Fibroblast of peridontal ligament (primary cell): ENCODE measurements at regions not wholly inside any gene's neighbourhood (a gene's known extent, or its start where the extent isn't known, plus 50 kb on each side); places are given as distances from the start of the nearest gene placed in this dataset.

Experiments used
- DNase-seq: peaks from one replicate; pipeline ENCODE4 v3.0.0-alpha.2; 2010; ENCODE audit errors: extremely low read depth

DNA sequence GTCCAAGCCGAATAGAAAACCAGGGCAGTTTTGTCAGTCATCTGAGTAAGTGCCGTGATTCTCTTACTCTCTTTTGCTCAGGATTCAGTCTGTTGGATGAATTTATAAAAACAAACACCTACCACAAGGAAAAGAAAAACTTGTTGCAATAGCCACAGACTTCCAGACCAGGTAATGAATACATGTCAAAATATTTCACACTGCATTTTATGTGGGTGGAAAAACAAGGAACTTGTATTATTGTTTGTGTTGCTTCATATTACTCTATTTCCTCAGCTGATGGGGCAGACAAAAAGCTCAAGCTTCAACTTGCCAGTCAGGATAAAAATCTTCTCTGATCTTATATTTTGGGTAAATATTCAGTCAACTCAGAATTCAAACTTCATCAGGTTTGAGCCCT lies 1125.7 kb downstream of the NLGN4Y start:
- no peak for DNase-seq

DNA sequence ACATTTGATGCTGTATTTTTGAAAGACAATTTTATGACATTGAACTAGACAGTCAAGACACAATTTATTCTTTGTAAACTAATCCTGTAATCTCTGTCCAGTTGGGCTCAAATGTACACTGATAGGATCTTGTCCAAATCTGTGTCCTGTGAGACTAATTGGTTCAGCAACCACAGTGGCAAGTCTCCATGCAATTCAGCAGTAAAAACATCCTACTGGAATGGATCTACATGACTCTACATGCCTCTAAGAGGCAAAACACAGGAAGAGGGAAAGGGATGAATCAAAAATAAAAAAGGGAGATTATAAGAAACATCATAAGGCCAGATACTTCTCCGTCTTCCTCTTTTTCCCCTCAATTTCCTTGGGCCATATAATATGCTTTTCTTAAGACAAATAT lies 1164.2 kb downstream of the NLGN4Y start:
- no peak for DNase-seq

DNA sequence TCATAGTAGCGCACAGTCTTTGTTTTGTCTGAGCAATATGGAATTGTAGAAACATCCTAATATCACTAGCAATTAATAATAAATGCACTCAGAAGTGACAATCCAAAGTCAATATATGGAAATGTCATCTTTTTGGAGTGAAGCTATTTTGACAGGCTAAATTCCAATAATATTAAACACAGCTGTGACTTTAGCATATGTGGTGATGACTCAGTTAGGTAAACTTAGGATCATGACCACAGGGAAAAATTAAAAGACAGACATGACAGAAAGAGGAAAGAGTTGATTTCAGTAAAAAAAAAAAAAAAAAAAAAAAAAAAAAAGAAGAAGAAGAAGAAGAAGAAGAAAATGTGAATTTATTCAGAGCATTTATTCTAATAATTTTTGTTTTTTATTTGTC lies 1165.7 kb downstream of the NLGN4Y start:
- no peak for DNase-seq

DNA sequence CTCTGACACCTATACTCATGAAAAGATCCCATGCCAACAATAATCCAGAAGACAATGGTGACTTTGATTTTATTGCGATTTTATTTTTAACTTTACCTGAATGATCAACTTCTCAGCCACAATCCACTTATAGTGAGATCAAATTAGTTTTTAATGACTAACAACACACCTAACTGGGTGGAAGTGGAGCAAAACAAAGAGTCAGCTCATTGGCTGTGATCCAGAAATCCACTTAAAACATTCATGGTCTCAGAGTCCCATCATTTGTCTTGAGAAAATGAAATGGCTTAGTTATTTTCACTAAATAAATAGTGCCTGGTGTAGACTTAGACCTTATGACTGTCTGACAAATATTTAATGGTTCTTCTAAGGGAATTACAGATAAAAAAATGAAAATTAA lies 1177.8 kb downstream of the NLGN4Y start:
- no peak for DNase-seq

DNA sequence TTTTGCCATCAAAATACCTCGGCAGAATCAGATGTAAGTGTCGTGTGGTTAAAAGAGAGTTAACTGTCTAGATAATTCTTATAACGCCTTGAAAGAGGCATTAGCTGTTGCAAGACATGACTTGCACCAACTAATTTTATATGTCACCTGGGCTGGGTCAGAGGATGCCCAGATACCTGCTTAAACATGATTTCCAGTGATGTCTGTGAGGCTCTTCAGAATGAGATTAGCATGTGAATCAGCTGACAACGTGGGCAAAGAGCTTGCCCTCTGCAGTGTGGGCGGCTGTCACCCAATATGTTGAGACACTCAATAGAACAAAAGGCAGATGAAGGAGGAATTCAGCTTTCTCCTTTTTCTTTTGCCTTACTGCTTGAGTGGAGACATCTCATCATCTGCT lies 1180.6 kb downstream of the NLGN4Y start:
- no peak for DNase-seq

DNA sequence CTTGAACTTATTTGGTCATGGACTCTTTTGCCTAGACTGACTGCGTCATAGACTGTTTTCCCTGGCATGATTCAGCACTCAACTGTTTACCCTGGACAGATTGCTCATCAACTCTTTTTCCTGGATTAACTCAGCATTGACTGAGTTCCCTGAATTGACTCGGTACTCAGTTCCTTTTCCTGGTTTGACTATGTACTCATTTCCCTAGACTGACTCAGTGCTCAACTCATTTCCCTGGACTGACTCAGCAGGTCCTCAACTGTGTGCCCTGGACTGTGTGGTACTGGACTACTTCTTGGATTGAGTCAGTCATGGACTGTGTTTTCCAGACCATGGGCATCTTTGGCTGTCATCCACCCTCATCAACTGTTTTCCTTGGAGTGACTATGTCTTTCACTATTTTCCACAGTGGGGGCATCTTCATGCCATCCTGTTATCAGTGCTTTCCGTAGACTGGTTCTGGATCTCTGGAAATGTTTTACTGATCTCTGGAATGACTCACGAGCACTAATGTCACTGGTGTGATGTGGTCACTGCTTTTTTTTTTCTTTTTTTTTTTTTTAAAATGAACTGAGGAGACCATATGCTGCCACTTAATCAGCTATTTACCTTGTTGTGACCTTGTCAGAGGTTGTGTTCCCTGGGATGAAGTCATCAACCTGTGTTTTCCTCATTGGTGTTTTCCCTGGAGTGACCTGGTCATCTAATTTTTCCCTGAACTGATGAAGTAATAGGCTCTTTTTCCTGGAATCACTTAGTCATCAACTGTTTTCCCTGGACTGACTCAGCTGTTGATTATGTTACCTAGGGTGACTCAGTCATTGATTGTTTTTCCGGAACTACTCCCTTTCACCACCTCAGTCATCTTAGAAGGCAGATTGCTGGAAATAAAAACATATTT lies 1225.5 kb downstream of the NLGN4Y start:
- no peak for DNase-seq

DNA sequence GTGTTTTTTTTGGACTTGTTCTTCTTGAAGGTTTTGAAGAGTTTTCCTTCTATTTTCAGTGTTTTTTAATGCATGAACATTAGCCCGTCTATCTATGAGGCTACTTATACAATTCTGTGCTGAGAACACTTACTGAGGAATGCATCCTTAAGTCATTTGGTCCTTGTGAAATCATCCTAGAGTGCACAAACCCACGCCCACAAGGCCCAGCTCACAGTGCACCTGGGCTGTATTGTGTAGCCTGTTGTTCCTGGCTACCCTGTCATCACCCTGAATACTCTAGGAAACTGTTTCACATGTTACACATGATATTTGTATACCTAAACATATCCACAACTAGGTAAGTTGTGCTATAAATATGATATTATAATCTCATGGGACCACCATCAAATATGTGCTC lies 1226.7 kb downstream of the NLGN4Y start:
- no peak for DNase-seq

DNA sequence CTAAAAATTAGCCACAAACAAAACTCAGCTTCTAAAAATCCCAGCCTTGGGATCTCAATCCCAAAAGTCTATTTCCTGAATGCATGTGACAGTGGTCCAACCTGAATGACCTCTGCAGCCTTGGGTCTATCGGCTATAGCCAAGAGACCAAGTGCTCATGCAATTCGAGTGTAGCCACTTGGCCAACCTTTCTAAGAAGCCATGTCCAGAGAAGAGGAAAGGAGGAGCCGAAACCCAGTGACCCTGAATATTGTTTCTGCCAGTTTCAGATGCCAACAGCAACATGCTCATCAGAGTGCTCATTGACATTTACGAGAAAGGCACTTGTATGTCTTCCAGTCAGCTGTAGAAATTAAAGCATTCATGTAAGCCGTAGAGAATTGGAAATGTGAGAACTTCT lies 1231.9 kb downstream of the NLGN4Y start:
- DNase-seq, result no peak

DNA sequence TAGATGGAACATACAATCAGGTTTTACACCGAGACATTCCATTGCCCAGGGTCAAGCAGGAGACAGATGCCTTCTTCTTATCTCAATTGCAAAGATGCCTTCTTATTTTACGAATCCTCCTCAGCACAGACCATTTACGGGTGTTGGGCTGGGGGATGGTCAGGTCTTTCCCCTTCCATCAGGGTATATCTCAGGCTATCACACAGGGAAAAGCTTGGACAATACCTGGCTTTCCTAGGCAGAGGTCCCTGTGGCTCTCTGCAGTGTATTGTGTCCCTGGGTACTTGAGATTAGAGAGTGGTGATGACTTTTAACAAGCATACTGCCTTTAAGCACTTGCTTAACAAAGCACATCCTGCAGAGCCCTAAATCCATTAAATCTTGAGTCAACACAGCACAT lies 1249.2 kb downstream of the NLGN4Y start:
- no peak for DNase-seq

DNA sequence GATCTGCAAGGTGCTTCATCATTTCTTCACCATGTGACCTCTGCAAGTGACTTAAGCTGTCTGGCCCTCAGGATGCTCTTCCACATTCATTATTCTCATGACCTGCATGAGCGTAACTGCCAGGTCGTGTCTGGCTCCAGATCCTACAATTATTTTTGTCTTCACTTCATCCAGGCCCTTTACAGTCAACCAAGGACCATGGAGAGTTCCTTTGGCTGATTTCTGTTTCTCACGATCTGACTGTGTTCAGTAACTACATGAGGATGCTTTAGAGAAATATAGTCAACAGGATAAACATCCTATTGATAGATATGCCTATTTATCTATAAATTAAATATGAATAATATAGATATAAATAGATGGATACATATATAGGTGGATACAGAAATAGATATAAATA lies 1251.6 kb downstream of the NLGN4Y start:
- no peak for DNase-seq

DNA sequence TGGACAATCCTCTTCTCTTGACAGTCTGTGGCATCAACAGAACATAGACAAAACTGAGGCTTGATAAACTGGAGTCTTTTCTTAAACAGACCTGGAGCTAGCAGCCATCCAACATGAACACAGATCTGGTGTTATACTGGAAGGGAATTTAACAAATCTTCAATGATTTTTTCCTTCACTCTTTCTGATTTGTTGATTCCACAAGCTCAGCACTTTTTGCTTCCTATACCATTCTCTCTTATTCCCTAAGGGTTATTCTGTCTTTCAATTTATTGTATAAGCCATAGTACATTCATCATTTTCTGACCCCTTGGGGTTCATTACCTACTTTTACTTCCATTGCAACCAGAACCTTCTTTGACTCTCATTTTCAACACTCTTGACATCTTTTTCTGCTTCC lies 1255.6 kb downstream of the NLGN4Y start:
- no peak for DNase-seq

DNA sequence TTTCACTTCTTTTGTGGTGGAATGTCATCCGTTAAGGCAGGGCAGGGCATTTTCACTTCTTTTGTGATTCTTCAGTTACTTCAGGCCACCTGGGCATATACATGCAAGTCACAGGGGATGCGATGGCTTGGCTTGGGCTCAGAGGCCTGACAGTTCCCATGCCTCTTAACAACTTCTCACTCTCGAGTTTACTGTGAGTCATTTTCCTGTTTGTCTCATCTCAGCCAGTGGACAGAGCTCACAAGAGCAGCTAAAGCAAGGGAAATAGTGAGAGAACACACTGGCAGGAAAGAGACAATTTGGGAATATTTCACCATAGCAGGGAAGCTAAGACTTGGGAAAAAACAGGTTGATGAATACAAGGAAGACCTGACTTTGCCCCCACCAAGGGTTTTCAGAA lies 1275.7 kb downstream of the NLGN4Y start:
- no peak for DNase-seq

DNA sequence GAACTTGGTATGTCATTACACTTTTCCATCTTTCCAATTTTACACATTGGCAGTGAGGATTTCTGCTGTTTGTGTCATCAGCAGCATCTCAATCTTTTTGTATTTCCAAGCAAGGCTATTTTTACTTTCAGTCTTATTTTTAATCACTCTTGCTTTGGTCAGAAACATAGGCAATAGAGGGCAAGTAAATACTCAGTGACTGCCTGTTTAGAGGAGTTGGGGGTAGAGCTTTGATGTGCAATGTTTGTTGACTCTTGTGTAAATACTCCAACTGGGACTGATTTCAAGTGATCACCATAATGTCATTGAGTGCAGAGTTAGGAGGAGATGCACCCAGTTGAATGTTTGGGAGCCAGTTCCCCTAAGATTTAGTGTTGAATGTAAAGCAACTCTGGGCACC lies 1281.7 kb downstream of the NLGN4Y start:
- no peak for DNase-seq

DNA sequence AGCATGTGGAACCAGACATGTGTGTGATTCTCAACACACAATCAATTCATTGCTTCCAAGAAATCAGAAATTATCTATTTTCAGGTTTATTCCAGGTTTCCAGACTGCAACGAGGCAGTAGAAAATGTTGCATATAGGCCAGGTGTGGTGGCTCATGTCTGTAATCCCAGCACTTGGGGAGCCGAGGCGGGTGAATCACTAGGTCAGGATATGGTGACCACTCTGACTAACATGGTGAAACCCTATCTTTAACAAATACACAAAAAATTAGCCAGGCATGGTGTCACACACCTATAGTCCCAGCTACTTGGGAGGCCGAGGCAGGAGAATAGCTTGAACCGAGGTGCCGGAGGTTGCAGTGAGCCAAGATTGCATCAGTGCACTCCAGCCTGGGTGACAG lies 1289.9 kb downstream of the NLGN4Y start:
- DNase-seq, result no peak
